Gastrocnemius medialis (tissue), 4 donors: ENCODE measurements at regions not wholly inside any gene's neighbourhood (a gene's known extent, or its start where the extent isn't known, plus 50 kb on each side); places are given as distances from the start of the nearest gene placed in this dataset.

Experiments
- CTCF ChIP-seq, 5 experiments: fragments of 450-650 bp in 3 of 5; fragments of 200-600 bp in 2 of 5; sonication (generic) in 2 of 5; IDR thresholded peaks in 4 of 5; conservative IDR thresholded peaks in 1 of 5; 1 replicate in 4 of 5; 2 replicates in 1 of 5; pipeline ENCODE4 v1.5.1; 2016 to 2019; ENCODE audit warnings: antibody characterized with exemption in 5 of 5, mild to moderate bottlenecking in 3 of 5, moderate library complexity in 3 of 5
- POLR2A ChIP-seq, 2 donors: fragments of 450-650 bp; IDR thresholded peaks; one replicate each; pipeline ENCODE4 v1.6.1; 2017; ENCODE audit warnings: antibody characterized with exemption in 2 of 2, mild to moderate bottlenecking in 2 of 2, moderate library complexity in 2 of 2

GRCh38 chr15:53434174-53434678 is 325.2 kb downstream of the WDR72 start:
- no peak for TF ChIP-seq CTCF (IDR thresholded peaks at IDR 0.05 in 4 of 5, conservative IDR thresholded peaks at IDR 0.05 in 1 of 5)
- TF ChIP-seq POLR2A (IDR thresholded peaks at IDR 0.05) = no peak
